ENCODE measurements at regions not wholly inside any gene's neighbourhood (a gene's known extent, or its start where the extent isn't known, plus 50 kb on each side); places are given as distances from the start of the nearest gene placed in this dataset.
"Not testable (repeated sequence)": the region's sequence is repeated elsewhere in the genome, so short reads cannot be mapped to it uniquely, and the experiment has no call there.

DNA sequence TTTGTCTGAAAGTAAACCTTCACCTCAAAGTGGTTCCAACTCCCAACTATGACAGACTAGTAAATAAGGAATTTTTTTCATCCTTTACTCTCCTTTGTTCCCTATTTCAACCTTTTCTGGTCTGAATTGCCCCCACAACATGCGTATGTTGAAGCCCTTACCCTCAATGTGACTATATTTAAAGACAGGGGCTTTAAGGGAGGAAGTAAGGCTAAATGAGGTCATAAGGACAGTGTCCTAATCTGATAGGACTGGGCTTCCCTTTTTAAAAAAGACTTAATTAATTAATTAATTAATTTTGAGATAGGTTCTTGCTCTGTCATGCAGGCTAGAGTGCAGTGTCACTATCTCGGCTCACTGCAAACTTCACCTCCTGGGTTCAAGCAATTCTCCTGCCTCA lies 86.3 kb downstream of the VCPKMT start:
- no peak overlapping the region for H3K27ac ChIP-seq
- TF ChIP-seq CTCF (conservative IDR thresholded peaks at IDR 0.05), result no peak

DNA sequence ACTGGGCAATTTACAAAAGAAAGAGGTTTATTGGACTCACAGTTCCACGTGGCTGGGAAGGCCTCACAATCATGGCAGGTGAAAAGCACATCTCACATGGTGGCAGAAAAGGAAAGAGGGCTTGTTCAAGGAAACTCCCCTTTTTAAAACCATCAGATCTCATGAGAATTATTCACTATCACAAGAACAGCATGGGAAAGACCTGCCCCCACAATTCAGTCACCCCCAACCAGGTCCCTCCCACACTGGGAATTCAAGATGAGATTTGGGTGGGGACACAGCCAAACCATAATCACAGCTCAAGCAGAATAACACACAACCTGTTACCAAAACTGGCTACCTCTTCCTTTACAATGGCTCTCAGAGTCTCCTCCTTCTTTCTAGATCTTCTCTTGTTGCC lies 85.5 kb downstream of the VCPKMT start:
- H3K27ac ChIP-seq, result not testable (repeated sequence)

DNA sequence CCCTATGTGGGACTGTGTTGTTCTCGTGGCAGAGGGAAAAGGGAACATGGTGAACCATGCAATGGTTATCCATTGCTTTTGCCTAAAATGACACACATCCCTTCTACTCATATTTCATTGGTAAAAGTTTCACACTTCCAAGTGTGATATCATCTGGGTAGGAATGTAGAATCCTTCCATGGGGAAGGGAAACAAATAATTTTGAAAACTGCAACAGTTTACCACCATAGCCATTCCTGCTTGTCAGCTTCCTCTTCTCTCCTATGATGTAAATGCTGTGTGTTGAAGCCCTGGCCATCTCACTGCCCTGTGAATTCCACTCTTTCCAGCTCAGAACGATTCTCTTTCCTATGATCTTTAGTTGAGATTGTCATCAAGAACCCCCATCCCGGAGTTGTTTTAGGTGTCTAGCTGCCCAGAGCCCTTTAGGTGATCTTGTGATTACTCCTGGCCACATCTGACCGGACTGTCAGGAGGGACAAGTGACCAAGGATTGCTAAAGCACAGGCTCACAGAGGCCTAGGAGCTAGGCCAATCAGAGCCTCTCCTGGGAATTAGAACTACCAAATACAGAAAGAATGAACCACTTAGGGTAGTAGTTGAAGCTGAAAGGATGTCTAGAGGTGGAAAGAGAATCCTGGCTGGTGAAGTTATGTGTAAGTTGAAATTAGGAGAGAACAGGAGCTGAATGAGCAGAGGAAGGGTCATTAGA lies 84.6 kb downstream of the VCPKMT start:
- no peak for TF ChIP-seq CTCF (conservative IDR thresholded peaks at IDR 0.05)
- H3K27ac ChIP-seq, result no peak overlapping the region

DNA sequence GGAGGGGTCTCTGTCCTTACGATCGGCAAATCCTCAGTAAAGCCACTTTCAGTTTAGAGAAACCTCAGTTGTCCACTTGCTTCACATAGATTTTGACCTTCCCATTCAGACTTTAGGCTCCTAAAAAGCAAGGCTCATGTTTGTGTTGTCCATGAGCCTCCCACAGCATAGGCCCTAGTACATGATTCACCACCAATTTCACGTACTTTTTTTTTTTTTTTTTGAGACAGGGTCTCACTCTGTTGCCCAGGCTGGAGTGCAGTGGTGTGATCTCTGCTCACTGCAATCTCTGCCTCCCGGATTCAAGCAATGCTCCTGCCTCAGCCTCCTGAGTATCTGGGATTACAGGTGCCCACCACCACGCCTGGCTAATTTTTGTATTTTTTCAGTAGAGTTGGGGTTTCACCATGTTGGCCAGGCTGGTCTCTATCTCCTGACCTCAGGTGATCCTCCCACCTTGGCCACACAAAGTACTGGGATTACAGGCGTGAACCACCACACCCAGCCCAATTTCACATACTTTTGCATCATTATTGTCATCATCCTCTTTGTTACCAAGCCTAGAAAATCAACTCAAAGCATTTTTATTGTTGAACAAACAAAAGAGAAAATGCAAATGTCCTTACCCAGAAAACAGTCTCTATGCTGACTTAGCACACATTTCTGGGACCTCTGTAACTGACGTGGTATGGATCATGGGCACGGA lies 83.8 kb downstream of the VCPKMT start:
- not testable (repeated sequence) for H3K27ac ChIP-seq

DNA sequence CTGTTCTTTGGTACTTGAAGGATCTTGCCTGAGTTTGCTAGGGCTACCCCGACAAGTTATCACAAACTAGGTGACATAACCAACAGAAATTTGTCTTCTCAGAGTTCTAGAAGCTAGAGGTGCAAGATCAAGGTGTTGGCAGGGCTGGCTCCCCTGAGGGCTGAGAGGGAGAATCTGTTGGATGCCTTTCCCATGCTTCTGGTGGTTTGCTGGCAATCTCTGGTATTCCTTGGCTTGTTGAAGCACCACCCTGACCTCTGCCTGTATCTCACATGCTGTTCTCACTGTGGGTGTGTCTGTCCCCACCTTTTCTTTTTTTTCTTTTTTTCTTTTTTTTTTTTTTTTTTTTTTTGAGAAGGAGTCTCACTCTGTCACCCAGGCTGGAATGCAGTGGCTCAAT lies 81.2 kb downstream of the VCPKMT start:
- TF ChIP-seq CTCF (conservative IDR thresholded peaks at IDR 0.05), result no peak
- no peak overlapping the region for H3K27ac ChIP-seq

DNA sequence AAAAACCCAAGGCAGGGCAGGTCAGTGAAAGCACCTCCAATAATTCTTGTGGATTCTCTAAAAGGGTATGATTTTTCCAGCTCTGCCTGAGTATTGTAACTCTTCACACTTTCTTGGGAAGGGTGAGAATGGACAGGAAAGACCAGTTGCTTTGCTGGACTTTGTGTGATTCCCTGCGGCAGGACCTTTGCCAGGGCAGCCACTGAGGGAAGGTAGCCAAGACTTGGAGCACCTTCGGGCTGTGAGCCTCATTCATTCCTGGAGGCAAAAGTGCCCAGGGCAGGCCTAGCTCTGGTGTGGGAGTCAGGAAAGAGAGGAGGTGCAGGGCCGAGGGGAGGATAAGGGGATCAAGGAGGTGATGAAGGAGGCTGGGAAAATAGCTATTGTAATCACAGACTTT lies 80.2 kb downstream of the VCPKMT start:
- H3K27ac ChIP-seq, result no peak overlapping the region
- no peak for TF ChIP-seq CTCF (conservative IDR thresholded peaks at IDR 0.05)

GRCh38 chr14:50036637-50037036 lies 79.7 kb downstream of the VCPKMT start:
- no peak for TF ChIP-seq CTCF (conservative IDR thresholded peaks at IDR 0.05)
- H3K27ac ChIP-seq, result no peak overlapping the region

- no peak overlapping the region for H3K27ac ChIP-seq
- no peak for TF ChIP-seq CTCF (conservative IDR thresholded peaks at IDR 0.05)
Measured at GRCh38 chr14:50037240-50037639, 79.1 kb downstream of the VCPKMT start.
